Tongue (tissue), 1 donor: ENCODE measurements at regions not wholly inside any gene's neighbourhood (a gene's known extent, or its start where the extent isn't known, plus 50 kb on each side); places are given as distances from the start of the nearest gene placed in this dataset.
A peak's percentile ranks its signal among the peaks of the same experiment; 100 is the strongest.
"Not testable (repeated sequence)": the region's sequence is repeated elsewhere in the genome, so short reads cannot be mapped to it uniquely, and the experiment has no call there.

Experiments used
- DNase-seq: peaks from one replicate; pipeline ENCODE4 v3.0.0-alpha.2; 2015

DNA sequence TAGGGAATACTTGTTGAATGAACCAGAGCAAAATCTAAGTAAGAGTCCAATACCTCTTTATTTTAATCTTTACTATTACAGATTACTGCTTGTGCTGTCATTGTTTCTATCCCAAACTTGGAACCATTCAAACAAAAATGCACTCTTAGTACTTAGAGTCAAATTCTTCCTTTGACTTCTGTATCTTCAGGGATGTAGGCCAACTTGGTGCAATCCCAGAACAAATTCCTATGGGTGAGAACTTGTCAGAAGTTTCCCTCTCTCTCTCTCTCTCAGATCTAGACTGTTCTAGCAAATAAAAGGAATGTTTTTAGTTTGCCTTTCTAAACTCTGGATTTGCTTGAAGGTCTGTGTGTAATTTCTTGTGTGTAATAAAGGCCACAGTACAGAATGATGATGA is 329.0 kb upstream of the TMTC4 start:
- no peak for DNase-seq

DNA sequence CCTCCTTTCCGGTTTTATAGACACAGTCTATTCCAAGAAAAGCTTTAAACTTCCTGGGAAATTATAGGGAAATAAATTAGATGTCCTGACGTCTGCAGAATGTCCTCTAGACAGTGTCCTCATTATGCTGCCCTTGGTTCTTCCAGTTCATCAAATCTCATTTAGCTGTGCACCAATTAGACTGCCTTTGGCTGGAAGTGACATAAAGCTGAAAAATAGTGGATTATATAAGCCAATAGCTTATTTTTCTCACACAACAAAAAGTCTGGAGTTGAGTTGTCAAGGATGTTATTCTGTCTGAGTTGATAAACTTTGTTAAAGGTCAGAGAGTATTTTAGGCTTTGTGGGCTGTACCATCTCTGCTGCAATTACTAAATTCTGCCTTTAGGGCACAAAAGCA is 314.8 kb upstream of the TMTC4 start:
- DNase-seq = no peak

DNA sequence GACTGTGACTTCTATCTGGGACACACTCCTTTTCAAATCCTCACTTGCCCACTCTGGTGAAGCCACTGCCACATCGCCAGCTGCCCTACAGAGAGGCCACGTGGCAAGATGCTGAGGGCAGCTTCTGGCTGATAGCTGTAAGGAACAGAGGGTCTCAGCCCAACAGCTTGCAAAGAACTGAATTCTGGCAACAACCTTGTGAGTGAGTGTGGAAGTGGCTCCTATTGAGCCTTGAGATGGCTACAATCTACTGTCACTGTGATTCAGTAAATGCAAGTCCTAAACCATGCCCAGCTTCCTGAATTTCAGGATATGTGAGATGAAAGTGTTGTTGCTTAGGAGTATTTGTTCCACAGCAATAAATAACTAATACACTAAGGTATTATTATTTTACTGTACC is 314.3 kb upstream of the TMTC4 start:
- no peak for DNase-seq

DNA sequence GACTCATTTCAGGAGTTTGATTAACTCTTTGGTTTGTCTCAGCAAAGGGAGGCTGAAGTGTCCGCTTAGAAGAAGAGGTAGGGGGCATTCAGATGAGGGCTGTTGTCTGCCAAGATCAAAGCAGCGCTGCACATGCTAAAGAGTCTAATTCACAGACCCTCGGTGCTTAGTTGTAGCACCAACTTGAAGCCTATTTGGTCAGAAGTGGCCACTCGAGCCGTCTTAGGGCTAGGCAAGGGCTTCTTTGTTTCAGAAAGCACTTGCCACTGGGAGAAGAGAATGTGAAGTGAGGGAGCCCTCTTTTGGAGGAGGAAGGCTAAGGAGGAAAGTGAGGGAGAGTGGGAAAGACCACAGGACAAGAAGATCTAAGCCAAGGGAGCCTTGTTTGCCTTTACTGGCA is 313.4 kb upstream of the TMTC4 start:
- no peak for DNase-seq

DNA sequence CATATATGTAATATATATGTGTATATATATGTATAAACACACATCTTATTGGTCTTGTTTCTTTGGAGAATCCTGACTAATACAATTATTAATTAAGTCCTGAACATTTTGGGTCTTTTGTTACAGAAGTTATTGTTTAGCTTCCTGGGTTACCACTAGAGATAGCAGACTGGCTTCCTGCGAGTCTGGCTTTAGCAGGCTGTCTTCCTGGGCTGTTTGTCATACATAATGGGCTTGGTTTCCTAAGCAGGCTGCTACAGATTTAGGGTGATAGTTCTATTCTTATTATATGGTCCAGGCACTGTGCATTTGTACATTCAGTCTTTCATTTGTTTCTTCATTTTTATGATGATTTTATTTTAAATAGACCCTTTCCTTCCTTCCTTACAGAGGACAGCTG is 312.0 kb upstream of the TMTC4 start:
- DNase-seq = no peak

DNA sequence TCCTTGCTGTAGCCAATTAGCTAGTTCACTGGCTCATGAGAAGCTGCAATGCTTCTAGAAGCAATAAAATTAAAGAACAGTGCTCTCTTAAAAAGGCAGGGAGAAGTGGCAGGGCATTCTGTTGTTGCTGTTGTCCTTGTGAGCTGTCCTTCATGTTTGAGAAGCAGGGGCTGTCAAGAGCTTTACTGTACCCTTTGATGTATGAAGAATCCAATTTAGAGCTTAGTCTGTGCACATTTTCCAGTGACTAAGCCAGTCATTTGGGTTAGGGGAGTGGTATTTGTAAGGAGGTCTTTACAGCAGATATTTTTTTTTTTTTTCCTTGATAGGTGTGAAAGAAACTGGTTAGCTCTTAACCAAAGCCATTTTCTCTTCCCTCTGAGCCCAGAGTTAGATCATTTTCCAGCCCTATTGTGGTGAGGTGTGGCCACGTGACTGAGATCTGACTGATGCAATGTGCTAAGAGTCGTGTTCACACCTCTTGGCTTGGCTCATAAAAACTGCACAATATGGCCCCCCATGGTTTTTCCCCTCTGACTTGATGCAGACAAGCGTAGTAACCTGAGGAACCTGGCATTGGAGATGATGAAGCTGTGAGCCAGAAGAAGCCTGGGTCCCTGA is 309.6 kb upstream of the TMTC4 start:
- no peak for DNase-seq

DNA sequence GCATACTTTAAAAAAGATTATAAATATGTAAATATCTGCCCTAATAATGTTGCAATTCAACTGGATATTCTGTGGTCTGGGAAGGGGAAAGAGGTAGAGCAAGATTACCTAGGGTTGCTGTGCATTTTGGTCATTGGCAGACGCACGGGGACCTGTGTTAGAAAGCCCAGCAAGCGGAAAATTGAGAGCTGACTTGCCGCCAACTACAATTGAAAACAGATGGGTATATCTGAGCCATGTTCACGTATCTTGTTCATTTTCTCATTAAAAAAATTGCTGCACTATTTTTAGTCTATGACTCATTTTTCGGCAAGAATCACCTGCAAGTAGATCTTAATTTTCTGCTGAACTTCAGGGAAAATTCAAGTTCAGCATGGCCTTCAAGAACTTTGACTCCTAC is 308.5 kb upstream of the TMTC4 start:
- DNase-seq = peak; percentile 48

DNA sequence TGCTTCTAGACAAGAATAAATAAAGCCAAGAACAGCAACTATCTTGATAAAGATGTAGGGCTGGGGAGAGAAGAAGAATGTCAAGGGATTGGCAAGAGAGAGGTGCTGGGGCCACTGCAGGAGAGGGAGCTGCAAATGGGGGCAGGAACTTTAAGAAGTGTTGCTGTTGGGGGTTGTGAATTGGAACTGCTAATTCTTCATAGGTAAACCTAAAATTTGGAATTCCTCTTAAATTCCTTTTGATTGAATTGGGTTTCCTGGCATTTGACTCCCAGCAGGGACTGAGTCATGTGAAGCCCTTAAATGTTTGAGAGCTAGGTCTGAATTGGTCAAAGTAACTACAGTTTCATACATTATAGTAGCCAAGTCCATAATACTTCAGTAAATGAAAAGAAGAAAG is 305.6 kb upstream of the TMTC4 start:
- no peak for DNase-seq

DNA sequence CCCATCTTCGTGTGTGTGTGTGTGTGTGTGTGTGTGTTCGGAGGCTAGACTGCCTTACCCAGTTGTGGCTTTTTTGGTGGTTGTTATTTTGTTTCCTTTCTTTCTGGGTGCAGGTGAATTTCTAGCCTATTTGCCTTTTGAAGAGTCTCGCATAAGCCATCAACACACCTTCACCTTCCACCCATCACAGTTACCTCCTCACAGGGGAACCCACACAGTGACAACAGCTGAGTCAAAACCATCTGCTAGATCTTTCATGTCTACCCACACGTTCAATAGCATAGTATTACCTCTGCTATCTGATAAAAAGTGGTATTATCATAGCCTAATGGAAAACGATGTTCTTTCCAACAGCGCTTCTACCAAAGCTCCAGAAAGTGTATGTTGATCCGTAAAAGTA is 303.2 kb upstream of the TMTC4 start:
- no peak for DNase-seq

DNA sequence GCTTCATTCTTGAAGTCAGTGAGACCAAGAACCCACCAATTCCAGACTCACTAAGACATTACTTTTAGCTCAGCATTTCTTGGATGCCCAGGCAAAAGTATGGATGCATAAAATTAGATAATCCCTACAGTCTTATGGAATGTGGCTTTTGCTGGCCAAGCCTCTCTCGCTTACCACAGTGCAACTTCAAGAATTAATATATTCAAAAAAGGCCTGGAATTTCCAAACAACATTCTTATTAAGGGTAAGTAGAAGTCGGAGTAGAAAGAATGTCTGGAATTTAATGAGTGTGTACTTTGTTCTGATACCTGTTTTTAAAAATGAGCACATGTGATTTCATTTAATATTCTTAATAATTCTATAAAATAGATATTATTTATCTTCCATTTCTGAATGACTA is 302.4 kb upstream of the TMTC4 start:
- DNase-seq = no peak

DNA sequence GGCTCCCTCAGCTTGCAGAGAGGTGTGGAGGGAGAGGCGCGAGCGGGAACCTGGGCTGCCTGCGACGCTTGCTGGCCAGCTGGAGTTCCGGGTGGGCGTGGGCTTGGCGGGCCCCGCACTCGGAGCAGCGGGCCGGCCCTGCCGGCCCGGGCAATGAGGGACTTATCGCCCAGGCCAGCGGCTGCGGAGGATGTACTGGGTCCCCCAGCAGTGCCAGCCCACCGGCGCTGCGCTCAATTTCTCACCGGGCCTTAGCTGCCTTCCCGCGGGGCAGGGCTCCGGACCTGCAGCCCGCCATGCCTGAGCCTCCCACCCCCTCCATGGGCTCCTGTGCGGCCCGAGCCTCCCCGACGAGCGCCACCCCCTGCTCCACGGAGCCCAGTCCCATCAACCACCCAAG is 301.1 kb upstream of the TMTC4 start:
- not testable (repeated sequence) for DNase-seq

DNA sequence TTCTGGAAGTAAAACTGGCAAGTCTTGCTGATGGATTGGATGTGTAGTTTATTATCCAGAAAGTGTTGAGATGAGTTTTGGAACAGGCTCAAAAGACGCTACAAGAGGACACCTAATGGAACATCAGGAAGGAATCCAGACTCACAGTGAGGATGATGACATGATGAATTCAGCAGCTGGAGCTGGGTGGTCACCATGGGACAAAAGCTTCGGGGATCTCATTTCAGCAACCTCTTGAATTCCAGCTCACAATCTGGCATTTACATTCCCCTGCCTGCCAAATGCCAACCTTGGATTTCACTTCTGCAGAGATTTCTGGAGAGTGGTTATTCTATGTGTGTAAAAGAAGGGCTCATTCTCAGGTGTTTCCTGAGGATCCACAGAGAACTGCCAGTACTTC is 288.0 kb upstream of the TMTC4 start:
- peak; percentile 58 for DNase-seq

DNA sequence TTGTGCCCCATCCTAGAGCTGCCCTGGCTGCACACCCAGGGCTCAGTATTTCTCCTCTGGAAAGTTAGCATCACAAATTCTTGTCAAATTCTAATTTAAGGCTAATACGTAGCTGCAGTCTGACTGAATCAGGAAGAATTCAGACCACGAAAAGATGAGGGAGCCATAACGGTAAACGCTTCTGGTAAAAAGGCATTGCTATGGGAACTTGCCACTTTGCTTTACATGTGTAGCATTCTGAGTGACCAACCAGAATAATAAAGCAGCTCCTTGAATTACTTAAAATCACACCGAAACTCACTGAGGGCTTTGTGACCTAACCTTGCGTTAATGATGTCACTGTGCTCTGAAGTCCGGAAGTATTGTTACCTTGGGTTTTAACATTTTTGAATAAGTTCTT is 286.6 kb upstream of the TMTC4 start:
- DNase-seq = no peak

DNA sequence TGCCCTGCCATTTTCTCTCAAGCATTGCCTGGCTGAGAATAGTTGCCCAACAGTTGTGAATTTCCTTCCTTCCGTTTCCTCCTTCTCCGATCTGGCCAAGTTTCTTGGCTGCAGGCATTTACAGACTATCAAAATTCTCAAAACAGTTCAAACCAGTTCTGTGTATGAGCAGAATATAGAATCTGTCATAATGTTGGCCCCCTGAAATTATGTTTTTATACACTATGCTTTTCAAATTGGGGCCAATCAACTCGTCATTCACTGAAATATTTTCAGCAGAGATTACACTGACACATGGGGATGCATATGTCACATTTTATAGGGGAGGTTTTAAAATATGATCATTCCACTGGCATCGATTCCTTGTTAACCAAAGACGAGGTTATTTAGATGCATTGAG is 284.2 kb upstream of the TMTC4 start:
- DNase-seq = no peak

DNA sequence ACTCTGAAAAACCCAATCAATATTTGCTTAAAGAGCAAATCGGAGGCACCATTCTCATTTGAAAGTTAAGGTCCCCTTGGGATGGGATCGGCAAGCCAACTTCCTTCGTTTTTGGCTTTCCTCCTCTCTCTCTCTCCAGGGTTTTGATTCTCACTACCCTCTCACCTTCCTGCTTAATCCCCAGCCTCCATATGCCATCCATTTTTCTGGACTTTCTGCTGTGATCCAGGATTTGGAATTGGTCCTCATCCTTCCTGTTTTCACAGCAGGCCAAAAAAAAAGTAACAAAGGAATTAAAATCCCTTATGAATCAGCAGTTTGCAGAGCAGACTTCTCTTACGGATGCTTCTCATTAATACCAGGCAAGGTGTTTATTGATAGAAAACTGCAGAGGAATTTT is 283.1 kb upstream of the TMTC4 start:
- DNase-seq = no peak

DNA sequence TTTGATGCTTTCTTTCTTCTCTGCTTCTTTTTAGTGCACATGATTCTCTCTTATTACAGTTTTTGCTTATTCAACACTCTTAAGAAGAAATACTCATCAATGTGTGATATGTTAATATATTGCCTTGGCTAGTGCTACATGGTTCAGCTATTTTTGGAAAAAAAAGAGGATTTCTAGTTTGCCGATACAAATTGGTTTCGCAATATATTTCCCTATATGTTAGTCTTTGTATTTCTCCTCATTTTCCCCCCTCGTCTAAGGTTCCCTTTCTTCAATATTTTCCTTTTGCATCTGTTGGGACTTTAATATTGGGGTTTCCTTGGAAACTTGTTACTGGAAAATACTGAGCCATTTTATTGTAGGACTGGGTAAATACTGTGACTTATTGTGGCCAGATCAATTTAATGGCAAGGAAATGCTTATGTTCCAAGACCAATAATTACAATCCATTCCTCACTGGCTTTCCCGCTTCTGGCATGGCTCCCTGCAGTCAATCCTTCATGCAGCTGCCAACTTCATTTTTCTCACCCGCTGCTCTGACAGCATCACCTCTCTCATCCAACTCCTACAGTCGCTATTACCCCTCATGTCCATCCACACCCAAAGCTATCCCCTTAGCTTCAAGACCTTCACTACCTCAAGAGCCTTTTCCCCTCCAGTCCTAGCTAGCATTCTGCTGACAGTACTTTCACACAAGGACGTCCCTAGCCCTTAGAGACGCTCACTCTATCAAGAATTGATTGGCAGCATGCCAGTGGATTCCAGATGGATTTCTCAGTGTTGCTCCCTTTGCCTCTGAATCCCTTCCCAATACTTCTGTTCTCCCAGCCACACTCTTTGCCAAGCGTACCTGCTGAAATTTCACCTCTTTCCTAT is 280.1 kb upstream of the TMTC4 start:
- DNase-seq = no peak

DNA sequence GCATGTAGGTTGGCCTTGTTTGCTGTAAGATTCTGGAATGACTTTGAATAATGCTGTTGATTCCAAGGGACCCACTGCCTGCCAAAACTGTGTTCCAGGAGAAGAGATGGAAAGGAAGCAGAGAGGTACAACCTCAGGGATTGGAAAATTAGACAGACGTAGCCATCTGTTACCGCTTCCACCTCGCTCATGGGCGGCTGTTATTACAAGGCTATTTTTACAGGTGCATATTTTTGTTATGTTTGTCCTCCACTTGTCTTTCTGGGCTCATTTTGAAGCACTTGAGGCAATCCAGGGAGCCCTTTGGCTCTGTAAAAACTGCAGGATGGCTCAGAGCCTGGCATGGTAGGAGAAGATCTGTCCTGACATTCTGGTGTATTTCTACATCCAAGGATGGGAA is 276.4 kb upstream of the TMTC4 start:
- DNase-seq = peak; percentile 40

DNA sequence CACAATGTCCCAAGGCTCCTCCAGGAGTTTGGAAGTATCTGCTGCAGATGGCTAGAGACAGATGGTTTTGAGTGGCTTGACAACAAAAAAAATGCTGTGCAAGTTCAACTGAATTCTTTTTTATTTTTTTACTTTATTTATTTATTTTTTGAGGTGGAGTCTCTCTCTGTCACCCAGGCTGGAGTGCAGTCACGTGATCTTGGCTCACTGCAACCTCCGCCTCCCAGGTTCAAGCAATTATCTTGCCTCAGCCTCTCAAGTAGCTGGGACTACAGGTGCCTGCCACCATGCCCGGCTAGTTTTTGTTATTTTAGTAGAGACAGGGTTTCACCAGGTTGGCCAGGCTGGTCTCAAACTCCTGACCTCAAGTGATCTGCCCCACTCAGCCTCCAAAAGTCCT is 274.3 kb upstream of the TMTC4 start:
- not testable (repeated sequence) for DNase-seq

DNA sequence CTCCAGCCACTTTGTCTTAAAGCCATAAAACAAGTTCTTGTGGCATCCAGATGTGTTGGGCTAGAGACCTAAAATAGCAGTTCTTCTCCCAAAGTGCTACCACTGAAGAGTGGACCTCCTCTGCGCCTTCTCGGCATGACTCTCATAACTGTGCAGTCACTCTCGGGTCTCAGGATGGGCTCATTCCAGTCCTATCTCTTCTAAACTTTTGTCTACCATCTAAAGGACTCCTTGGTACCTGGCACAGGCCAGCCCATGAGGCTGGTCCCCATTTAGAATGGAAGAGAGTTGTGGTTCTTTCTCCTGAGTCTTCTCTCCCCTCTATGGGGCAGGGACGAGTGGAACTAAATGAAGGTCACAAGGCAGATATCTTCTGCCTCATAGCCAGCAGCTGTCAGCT is 272.0 kb upstream of the TMTC4 start:
- DNase-seq = no peak

DNA sequence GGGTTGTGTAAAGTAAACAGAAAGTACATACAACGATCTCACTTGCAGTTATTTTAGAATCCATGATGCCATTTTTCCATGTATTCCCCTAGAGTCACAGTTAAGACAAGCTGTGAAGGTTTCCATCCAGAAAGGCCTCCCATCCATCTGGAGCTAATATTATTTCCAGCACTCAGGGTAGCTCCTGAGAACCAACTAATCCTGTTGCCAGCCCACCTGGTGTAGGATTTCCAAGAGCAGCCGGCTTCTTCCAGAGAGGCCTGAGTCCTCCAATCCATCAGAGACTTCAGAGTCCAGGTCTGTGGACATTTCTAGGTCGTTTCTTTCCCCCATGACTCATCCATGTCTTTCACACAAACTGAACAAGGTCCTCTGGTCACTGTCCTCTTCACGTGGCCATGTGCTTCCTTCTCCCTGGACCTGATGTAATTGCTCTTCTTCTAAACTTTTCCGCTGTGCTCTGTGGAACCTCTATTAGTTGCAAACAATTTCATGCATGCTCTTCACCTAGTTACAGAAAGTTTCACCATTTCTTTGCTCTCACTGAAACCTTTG is 270.3 kb upstream of the TMTC4 start:
- peak; percentile 61 for DNase-seq

DNA sequence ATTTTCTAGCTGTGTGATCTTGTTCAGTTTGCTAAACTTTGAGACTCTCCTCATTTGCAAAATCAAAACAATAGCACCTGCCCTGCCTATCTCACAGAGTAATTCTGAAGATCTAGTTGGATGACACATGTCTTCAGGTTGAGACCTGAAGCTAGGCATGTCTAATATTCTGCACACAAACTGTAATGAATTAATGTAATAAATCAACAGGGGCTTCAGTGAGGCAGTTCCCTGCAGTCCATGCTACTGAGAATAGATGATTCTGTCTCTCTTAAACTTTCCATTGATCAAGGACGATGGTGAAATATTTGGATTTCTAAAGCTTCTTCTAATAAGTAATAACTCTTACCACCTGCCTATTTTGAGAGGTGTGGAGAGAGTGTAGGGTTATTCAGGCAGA is 268.1 kb upstream of the TMTC4 start:
- DNase-seq = no peak

DNA sequence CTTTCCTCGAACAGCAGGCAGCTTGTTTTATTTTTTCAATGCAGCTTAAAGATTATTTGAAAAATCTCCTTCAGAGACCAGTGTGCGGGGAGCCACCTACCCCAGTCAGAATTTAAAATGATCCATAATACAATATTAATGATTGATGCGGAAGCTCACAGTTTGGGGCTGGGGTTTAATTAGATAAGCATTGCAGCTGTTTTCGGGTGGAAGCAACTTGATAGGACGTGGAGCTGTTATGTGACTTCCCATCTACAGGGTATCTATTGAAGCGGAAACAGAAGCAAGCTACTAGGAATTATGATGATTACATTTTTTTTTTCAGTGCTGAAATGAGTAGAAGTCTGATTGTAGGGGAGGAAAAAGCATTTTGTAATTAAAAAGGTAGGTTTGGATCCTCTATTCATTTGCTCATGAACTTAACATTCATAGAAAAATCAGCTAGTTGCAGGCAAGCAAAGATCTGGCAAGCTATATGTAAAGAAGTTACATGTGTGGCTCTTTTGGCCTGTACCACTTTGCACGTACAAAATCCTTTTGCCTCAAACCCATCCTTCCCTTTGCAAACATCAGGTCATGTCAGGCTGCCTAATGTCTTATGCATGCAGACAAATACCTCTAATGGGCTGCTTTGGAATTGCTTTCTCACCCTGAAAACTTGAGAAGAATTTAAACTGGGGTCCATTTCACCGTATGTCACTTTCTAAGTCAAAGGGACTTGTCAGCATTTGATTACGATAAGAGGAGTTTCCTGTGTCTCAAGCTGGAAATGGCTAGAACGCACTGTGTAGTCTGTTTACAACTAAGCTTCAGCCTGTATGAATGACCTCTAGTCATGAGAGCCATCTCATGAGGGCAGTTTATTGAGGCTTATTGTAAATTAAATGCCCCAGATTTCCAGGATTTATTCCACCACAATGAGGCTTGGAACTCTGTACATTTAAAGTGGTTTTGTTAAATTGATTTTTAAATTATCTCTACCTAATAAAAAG is 267.1 kb upstream of the TMTC4 start:
- DNase-seq = no peak

DNA sequence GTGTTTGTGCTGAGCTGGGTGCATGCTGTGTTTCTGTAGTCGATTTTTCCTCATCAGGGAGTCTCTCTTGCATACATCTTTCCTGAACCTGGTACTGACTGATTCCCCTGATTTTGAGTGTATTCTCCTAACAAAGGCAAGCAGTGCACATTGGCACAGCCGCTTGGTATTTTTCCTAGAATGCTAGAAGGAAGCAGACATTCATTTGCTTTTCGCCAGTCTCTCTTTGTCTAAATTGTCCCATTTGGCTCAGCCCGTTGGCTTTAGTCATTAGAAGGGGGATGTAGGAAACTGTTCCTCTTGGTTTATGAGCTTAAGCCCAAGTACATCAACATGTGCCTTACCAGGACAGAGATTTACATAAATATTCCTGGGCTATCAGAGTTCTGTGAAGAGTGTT is 266.1 kb upstream of the TMTC4 start:
- no peak for DNase-seq
